ENCODE measurements at regions not wholly inside any gene's neighbourhood (a gene's known extent, or its start where the extent isn't known, plus 50 kb on each side); places are given as distances from the start of the nearest gene placed in this dataset.

- no peak overlapping the region for H3K4me2 ChIP-seq (ENCODE audit: control insufficient read depth, extremely low read depth, insufficient read depth, low read depth, low read length)
- H2AFZ ChIP-seq (ENCODE audit: control insufficient read depth, low read length), result no peak overlapping the region
- no peaks in the 10 kb centered on the region for H3K27me3 ChIP-seq (ENCODE audit: control insufficient read depth, extremely low read depth, insufficient read depth, low read length)
- no peak for FAIRE-seq
- DNase-seq (ENCODE audit: low read depth, low spot score), result no peak
- H3K79me2 ChIP-seq (ENCODE audit: control insufficient read depth, insufficient read depth, low read length), result no peaks in the 10 kb centered on the region
- dilution Hi-C loops (cut with MboI; ENCODE audit: extremely low pct_ligation_motif_present, low sequenced_read_pairs), result no loop called here
- no peaks in the 10 kb centered on the region for H3K36me3 ChIP-seq (ENCODE audit: control insufficient read depth in 2 of 2, extremely low read depth in 1 of 2, insufficient read depth in 2 of 2, low read length in 2 of 2)
- no peak overlapping the region for H3K4me3 ChIP-seq (ENCODE audit: control insufficient read depth in 2 of 3, extremely low read depth in 1 of 3, insufficient read depth in 2 of 3, low read depth in 1 of 3, low read length in 3 of 3)
- H3K4me1 ChIP-seq (ENCODE audit: control insufficient read depth, extremely low read depth, insufficient read depth, low read length), result no peaks in the 10 kb centered on the region
- no peak overlapping the region for H3K27ac ChIP-seq (ENCODE audit: control insufficient read depth, insufficient read depth, low read length)
- H4K20me1 ChIP-seq (ENCODE audit: control insufficient read depth, extremely low read depth, insufficient read depth, low read length), result no peaks in the 10 kb centered on the region
- no peaks in the 10 kb centered on the region for H3K9me3 ChIP-seq (ENCODE audit: control insufficient read depth, low read depth, low read length)
- H3K9me1 ChIP-seq (ENCODE audit: control insufficient read depth, extremely low read depth, insufficient read depth, low read length), result no peaks in the 10 kb centered on the region
- TF ChIP-seq EZH2 (IDR thresholded peaks at IDR 0.05; ENCODE audit: low read length) (no peak), CTCF (optimal IDR thresholded peaks at IDR 0.05 in 1 of 3, IDR thresholded peaks at IDR 0.05 in 1 of 3, conservative IDR thresholded peaks at IDR 0.05 in 1 of 3; ENCODE audit: extremely low read depth in 1 of 3, insufficient read depth in 2 of 3, low read length in 3 of 3) (no peak)
- no peak overlapping the region for H3K9ac ChIP-seq (ENCODE audit: control insufficient read depth, extremely low read depth, insufficient read depth, low read length)
These were observed 180.3 kb downstream of the DICER1 start for GRCh38 chr14:94977016-94977415.

- dilution Hi-C loops (cut with MboI; ENCODE audit: extremely low pct_ligation_motif_present, low sequenced_read_pairs), result no loop called here
- Histone ChIP-seq H3K79me2 (ENCODE audit: control insufficient read depth, insufficient read depth, low read length) (no peaks in the 10 kb centered on the region), H3K27ac (ENCODE audit: control insufficient read depth, insufficient read depth, low read length) (no peak overlapping the region), H3K36me3 (ENCODE audit: control insufficient read depth in 2 of 2, extremely low read depth in 1 of 2, insufficient read depth in 2 of 2, low read length in 2 of 2) (no peaks in the 10 kb centered on the region), H3K4me2 (ENCODE audit: control insufficient read depth, extremely low read depth, insufficient read depth, low read depth, low read length) (no peak overlapping the region), H3K9me1 (ENCODE audit: control insufficient read depth, extremely low read depth, insufficient read depth, low read length) (no peaks in the 10 kb centered on the region), H3K9ac (ENCODE audit: control insufficient read depth, extremely low read depth, insufficient read depth, low read length) (no peak overlapping the region), H2AFZ (ENCODE audit: control insufficient read depth, low read length) (no peak overlapping the region), H3K9me3 (ENCODE audit: control insufficient read depth, low read depth, low read length) (no peaks in the 10 kb centered on the region), H3K27me3 (ENCODE audit: control insufficient read depth, extremely low read depth, insufficient read depth, low read length) (no peaks in the 10 kb centered on the region), H4K20me1 (ENCODE audit: control insufficient read depth, extremely low read depth, insufficient read depth, low read length) (no peaks in the 10 kb centered on the region), H3K4me3 (ENCODE audit: control insufficient read depth in 2 of 3, extremely low read depth in 1 of 3, insufficient read depth in 2 of 3, low read depth in 1 of 3, low read length in 3 of 3) (no peak overlapping the region), H3K4me1 (ENCODE audit: control insufficient read depth, extremely low read depth, insufficient read depth, low read length) (no peaks in the 10 kb centered on the region)
- FAIRE-seq, result no peak
- no peak for TF ChIP-seq CTCF (optimal IDR thresholded peaks at IDR 0.05 in 1 of 3, IDR thresholded peaks at IDR 0.05 in 1 of 3, conservative IDR thresholded peaks at IDR 0.05 in 1 of 3; ENCODE audit: extremely low read depth in 1 of 3, insufficient read depth in 2 of 3, low read length in 3 of 3)
- TF ChIP-seq EZH2 (IDR thresholded peaks at IDR 0.05; ENCODE audit: low read length), result no peak
- DNase-seq (ENCODE audit: low read depth, low spot score), result no peak
These were observed 182.0 kb downstream of the DICER1 start for GRCh38 chr14:94975366-94975765.

Measured in keratinocyte (primary cell).